HUES6 (cell line): ENCODE measurements at regions not wholly inside any gene's neighbourhood (a gene's known extent, or its start where the extent isn't known, plus 50 kb on each side); places are given as distances from the start of the nearest gene placed in this dataset.

Experiments used
- H3K27ac ChIP-seq: 2 replicates; pipeline ENCODE4 v1.7.0; 2013; ENCODE audit warnings: low read depth, mild to moderate bottlenecking, low read length, inconsistent platforms
- H3K27me3 ChIP-seq: 2 replicates; pipeline ENCODE4 v1.6.1; 2013; ENCODE audit warnings: low read length; ENCODE audit not compliant: control insufficient read depth, insufficient read depth
- H3K36me3 ChIP-seq: 2 replicates; pipeline ENCODE4 v1.6.1; 2013; ENCODE audit warnings: low read length; ENCODE audit not compliant: control insufficient read depth, insufficient read depth
- H3K4me1 ChIP-seq: 2 replicates; pipeline ENCODE4 v1.6.1; 2013; ENCODE audit warnings: low read length; ENCODE audit not compliant: control insufficient read depth, insufficient read depth
- H3K4me3 ChIP-seq: 2 replicates; pipeline ENCODE4 v1.5.1; 2013; ENCODE audit warnings: low read depth, low read length
- H3K9ac ChIP-seq: one replicate; pipeline ENCODE4 v1.6.1; 2013; ENCODE audit warnings: mild to moderate bottlenecking, low read length
- H3K9me3 ChIP-seq: 2 replicates; pipeline ENCODE4 v1.6.1; 2013; ENCODE audit warnings: low read depth, low read length; ENCODE audit not compliant: control insufficient read depth, insufficient read depth

DNA sequence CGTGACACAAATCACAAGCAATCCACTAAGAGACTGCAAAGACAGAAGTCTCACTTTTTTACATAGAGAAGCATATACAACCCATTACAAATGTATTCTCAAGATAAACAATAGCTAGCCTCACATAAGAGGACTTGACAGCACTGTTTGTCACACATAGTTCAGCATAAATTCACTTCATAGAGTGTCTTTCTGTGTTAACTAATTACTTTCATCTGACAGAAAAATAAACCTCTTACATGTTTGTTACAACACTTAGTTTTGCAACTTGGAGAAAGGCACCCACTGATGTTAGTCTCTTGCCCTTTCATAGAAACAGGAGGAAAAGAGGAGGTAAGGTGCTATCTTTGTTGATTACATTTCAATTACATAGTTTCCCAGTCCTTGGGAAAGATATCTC is 2221.9 kb upstream of the RAG2 start:
- Histone ChIP-seq H3K4me1 (no peaks in the 10 kb centered on the region), H3K27ac (no peak overlapping the region), H3K9ac (no peak overlapping the region), H3K9me3 (peaks cover 4% of the 10 kb centered on the region; the same call in 1 of the 2 replicates), H3K27me3 (no peaks in the 10 kb centered on the region), H3K4me3 (no peak overlapping the region), H3K36me3 (no peaks in the 10 kb centered on the region)

DNA sequence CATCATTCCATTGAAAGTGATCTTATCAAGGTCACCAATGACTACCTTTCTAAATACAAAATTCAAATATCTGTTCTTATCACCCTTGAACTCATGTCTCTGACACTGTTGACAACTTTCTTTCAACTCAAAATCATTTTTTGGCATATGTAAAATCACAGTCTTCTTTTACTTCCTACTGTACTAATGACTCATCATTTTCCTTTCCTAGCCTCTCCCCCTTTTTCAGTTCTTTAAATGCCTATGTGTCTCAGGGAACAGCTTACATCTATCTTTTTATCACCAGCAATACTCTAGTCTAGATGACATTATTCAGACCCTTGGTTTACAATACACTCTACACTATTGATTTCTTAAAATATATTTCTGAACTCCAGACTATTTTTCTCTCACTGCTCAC is 2220.7 kb upstream of the RAG2 start:
- H3K4me3 ChIP-seq, result no peak overlapping the region
- peaks cover 4% of the 10 kb centered on the region; the same call in 1 of the 2 replicates for H3K9me3 ChIP-seq
- H3K4me1 ChIP-seq, result no peaks in the 10 kb centered on the region
- H3K36me3 ChIP-seq, result no peaks in the 10 kb centered on the region
- H3K27ac ChIP-seq, result no peak overlapping the region
- no peaks in the 10 kb centered on the region for H3K27me3 ChIP-seq
- no peak overlapping the region for H3K9ac ChIP-seq

DNA sequence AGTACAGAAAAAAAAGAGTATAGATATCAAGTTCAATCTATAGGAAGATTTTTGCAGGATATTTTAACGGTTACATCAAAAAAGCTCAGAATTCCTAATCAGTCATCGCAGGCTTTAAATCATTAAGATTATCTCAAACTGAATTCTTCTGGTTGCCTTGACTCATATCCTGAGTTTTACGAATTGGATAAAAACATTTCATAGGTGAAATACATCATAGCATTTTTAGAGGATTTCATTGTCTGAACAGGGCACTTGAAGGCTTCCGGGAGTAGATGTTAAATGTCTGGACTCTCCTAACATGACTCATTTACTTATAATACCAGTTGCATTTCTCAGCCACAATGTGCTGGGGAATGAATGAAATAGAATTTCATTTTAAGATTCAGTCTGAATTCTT is 2216.6 kb upstream of the RAG2 start:
- H3K9me3 ChIP-seq, result 0 out of 2 replicates have a peak, but pooled peaks cover 8% of the 10 kb centered on the region
- no peak overlapping the region for H3K4me3 ChIP-seq
- H3K27ac ChIP-seq, result no peak overlapping the region
- H3K4me1 ChIP-seq, result no peaks in the 10 kb centered on the region
- no peaks in the 10 kb centered on the region for H3K27me3 ChIP-seq
- no peaks in the 10 kb centered on the region for H3K36me3 ChIP-seq
- no peak overlapping the region for H3K9ac ChIP-seq

DNA sequence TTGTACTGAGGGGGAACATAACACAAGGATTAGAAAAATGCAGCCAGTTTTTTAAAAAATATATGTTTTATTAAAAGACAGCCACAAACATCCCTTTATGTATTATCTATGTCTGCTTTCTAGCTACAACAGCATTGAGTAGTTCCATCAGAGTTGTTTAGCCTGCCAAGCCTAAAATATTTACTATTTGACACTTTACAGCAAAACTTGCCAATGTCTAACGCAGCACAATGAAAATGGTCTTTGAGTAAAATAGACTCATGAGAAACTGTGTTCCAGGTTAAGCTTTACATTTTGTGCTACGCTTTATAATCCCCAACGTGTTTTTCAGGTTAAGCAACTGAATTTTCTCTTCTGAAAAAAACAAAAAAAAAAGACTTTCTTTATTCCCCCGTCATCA is 2211.5 kb upstream of the RAG2 start:
- Histone ChIP-seq H3K27ac (no peak overlapping the region), H3K9ac (no peak overlapping the region), H3K4me1 (no peaks in the 10 kb centered on the region), H3K4me3 (no peak overlapping the region), H3K36me3 (no peaks in the 10 kb centered on the region), H3K9me3 (0 out of 2 replicates have a peak, but pooled peaks cover 8% of the 10 kb centered on the region), H3K27me3 (no peaks in the 10 kb centered on the region)

DNA sequence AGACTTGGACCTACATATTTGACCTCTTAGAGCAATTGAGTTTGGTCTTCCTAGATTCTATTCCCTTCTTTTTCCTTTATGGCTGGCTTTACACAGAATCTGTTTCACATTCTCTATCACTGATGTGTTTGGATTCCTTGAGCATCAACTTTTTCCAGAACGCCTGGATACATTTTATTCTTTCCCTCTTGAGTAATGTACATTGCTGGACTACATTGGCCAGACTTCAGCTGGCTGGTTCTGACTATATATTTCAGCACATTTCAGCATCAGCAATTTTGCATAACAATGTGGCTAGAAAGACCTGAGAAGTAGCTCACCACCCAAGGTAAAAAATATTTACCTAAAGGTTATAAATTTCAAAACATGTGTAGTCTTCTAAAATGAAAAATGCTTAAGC is 2198.2 kb upstream of the RAG2 start:
- Histone ChIP-seq H3K9me3 (peaks cover 11% of the 10 kb centered on the region; the same call in 1 of the 2 replicates), H3K27ac (no peak overlapping the region), H3K4me3 (no peak overlapping the region), H3K27me3 (no peaks in the 10 kb centered on the region), H3K36me3 (no peaks in the 10 kb centered on the region), H3K9ac (no peak overlapping the region), H3K4me1 (no peaks in the 10 kb centered on the region)

DNA sequence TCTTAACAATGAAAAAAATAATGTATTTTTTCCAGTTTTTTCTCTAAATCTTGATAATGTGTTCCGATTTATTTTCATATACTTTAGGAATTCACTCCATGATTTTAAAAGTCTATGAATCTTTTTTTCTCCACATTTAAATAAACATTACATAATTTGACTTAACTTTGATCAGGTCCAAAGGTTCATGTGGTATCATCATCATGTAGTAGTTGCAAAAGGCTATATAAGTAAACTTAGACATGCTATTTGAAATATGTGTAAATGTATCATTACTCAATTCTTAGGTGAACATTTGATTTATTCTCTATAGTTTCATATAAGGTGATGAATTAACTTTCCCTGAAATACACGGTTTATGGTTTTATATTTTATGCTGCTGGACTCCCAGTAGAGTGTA is 2197.0 kb upstream of the RAG2 start:
- Histone ChIP-seq H3K4me1 (no peaks in the 10 kb centered on the region), H3K27ac (no peak overlapping the region), H3K4me3 (no peak overlapping the region), H3K9ac (no peak overlapping the region), H3K27me3 (no peaks in the 10 kb centered on the region), H3K9me3 (peaks cover 11% of the 10 kb centered on the region; the same call in 1 of the 2 replicates), H3K36me3 (no peaks in the 10 kb centered on the region)

DNA sequence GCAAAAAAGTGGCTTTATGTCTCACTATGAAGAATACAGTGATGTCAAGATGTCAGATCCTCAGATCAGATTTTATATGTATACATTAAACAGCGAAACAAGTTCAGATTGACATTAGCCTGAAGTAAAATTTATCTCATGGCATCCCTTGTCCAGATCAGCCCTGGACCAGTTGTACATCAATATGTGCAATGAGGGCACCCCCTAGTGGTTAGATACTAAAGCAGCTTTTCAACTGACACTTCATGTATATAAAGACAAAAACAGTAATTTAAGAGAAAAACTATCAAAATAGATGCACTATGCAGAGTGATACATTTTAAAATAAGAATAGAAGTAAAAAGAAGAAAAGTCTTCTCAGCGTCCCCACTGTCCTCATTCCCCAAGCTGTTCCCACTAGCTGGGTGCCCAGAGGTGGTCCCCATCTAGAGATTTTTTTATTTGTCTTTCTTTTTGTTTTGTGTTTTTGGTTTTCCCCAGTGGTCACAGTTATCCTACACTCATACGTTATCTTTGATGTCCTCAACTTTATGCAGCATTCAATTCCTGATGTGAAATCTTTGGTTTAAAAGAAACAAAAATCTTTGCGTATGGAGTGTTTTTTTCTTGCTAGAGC is 2193.4 kb upstream of the RAG2 start:
- H3K36me3 ChIP-seq, result no peaks in the 10 kb centered on the region
- H3K4me3 ChIP-seq, result no peak overlapping the region
- no peak overlapping the region for H3K9ac ChIP-seq
- no peaks in the 10 kb centered on the region for H3K4me1 ChIP-seq
- H3K27ac ChIP-seq, result no peak overlapping the region
- H3K27me3 ChIP-seq, result no peaks in the 10 kb centered on the region
- H3K9me3 ChIP-seq, result peaks cover 4% of the 10 kb centered on the region; the same call in 1 of the 2 replicates

DNA sequence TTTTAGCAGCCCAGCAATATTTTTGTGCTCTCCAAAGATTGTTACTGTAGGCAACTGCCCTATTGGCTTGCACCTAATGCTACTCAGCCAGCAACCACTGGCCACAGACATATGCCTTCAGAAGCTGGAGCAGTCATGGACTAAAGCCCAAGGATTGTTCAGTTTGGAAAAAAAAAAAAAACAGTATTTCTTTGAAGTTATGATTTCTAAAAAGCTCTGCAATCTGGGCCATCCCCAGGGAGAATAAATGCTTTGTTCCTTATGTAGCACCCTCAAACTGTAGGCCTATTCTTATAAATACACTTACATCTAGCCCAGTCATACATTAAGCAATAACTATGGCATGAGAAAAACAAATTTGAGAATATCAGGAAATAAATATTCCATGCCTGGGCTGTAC is 2190.5 kb upstream of the RAG2 start:
- Histone ChIP-seq H3K4me3 (no peak overlapping the region), H3K9ac (no peak overlapping the region), H3K36me3 (no peaks in the 10 kb centered on the region), H3K27ac (no peak overlapping the region), H3K4me1 (no peaks in the 10 kb centered on the region), H3K9me3 (no peaks in the 10 kb centered on the region), H3K27me3 (no peaks in the 10 kb centered on the region)

DNA sequence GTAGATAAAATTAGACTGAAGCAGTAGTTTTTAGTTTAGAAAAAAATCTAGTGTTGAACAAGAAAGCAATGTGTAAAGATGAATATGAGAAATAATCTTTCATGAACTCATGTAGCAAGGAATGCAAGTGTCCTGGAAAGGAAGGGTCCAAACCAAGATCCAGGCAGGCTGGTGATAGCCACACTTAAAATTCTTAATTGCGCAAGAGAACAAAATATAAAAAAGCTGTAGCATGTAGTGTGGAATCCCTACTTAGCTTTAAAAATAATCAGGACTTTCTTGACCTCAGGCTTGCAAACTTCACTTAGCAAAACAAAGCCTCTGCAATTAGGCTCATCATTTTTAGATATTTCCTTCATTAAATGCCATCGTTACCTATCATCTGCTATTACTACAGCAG is 2186.1 kb upstream of the RAG2 start:
- no peaks in the 10 kb centered on the region for H3K9me3 ChIP-seq
- H3K4me1 ChIP-seq, result no peaks in the 10 kb centered on the region
- H3K9ac ChIP-seq, result no peak overlapping the region
- H3K27ac ChIP-seq, result no peak overlapping the region
- no peaks in the 10 kb centered on the region for H3K27me3 ChIP-seq
- no peak overlapping the region for H3K4me3 ChIP-seq
- H3K36me3 ChIP-seq, result no peaks in the 10 kb centered on the region

DNA sequence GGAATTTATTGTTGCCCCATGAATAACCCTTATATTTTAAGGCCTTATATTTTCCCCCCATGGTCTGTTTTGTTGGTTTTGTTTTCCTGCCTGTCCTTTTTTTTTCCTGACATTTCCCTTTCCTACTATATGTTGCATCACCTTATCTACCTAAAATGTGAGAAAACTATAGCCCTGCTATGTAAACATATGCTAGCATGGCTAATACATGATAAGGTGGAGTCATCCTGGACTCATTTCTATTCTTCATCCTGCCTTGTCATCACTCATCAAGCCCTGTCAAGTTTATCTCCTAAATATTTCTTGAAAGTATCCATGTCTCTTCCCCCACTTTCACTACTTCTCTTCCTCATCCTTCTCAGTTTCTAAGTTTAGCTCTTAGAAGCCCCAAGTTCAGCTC is 2168.8 kb upstream of the RAG2 start:
- Histone ChIP-seq H3K4me1 (no peaks in the 10 kb centered on the region), H3K36me3 (no peaks in the 10 kb centered on the region), H3K27ac (no peak overlapping the region), H3K9ac (no peak overlapping the region), H3K9me3 (no peaks in the 10 kb centered on the region), H3K27me3 (no peaks in the 10 kb centered on the region), H3K4me3 (no peak overlapping the region)

DNA sequence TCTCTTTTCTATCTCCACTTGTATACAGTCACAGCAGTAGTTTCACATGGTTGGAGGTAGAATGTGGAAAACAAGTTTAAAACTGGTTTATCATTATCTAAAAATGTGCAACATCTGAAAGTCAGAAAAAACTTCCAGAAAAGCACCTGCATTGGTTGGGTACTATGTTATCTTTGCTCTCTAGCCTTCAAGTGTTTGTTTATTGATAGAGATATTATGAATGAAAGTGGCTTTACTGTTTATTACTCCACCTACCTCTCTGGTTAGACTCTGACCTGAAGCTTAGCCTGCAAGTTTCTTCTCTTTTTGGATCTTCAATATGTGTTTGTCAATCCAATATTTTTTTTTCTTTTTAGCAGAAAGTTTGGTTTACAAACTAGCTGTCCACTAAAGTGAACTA is 2161.4 kb upstream of the RAG2 start:
- Histone ChIP-seq H3K9ac (no peak overlapping the region), H3K4me1 (no peaks in the 10 kb centered on the region), H3K9me3 (no peaks in the 10 kb centered on the region), H3K27me3 (no peaks in the 10 kb centered on the region), H3K36me3 (no peaks in the 10 kb centered on the region), H3K27ac (no peak overlapping the region), H3K4me3 (no peak overlapping the region)

DNA sequence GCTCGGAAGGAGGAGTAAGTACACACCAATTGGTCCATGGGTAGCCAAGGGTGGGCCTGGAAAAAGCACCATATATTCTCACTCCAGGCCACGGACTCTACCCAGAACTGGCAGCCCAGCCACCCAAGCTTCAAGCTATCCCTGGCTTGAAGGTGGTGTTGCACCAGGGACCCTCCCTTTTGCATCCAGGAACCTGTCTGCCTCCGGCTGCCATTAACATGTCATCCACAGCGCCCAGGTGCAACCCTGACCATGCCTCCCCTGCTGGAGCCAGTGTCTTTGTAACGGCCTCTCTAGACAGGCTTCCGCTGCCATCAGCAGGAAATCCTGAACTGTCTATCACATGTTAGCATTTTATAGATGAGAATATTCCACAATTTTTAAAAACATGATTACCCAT is 2158.5 kb upstream of the RAG2 start:
- Histone ChIP-seq H3K4me1 (no peaks in the 10 kb centered on the region), H3K9ac (no peak overlapping the region), H3K27ac (no peak overlapping the region), H3K27me3 (no peaks in the 10 kb centered on the region), H3K9me3 (no peaks in the 10 kb centered on the region), H3K4me3 (no peak overlapping the region), H3K36me3 (no peaks in the 10 kb centered on the region)
